Type B pancreatic cell (in vitro differentiated cells): ENCODE measurements at regions not wholly inside any gene's neighbourhood (a gene's known extent, or its start where the extent isn't known, plus 50 kb on each side); places are given as distances from the start of the nearest gene placed in this dataset.
A peak's percentile ranks its signal among the peaks of the same experiment; 100 is the strongest.

ENCODE experiments used
- DNase-seq: peaks from one replicate; pipeline ENCODE4 v3.0.0; 2021; ENCODE audit warnings: mixed read lengths; ENCODE audit not compliant: unreplicated experiment; ENCODE audit errors: extremely low spot score
- H3K27ac Mint-ChIP-seq: 2 replicates; pipeline ENCODE4 v1.8.0; 2021; ENCODE audit warnings: mild to moderate bottlenecking, mixed read lengths
- H3K27me3 Mint-ChIP-seq: 2 replicates; pipeline ENCODE4 v1.8.0; 2021; ENCODE audit warnings: mixed read lengths
- H3K36me3 Mint-ChIP-seq: 2 replicates; pipeline ENCODE4 v1.8.0; 2021; ENCODE audit warnings: mixed read lengths
- H3K4me1 Mint-ChIP-seq: one replicate; pipeline ENCODE4 v1.8.0; 2021; ENCODE audit warnings: mixed read lengths; ENCODE audit not compliant: unreplicated experiment
- H3K4me3 Mint-ChIP-seq: 2 replicates; pipeline ENCODE4 v1.8.0; 2021; ENCODE audit warnings: mild to moderate bottlenecking, mixed read lengths
- H3K9me3 Mint-ChIP-seq: 2 replicates; pipeline ENCODE4 v1.8.0; 2021; ENCODE audit warnings: mixed read lengths
- CTCF ChIP-seq: fragments of 200-600 bp; sonication (generic); conservative IDR thresholded peaks from 2 replicates; pipeline ENCODE4 v1.5.0; 2021; ENCODE audit warnings: antibody characterized with exemption, mild to moderate bottlenecking

GRCh38 chr9:18137815-18138214, 336.1 kb upstream of the ADAMTSL1 start:
- Mint-ChIP-seq H3K27ac (no peak overlapping the region), H3K4me1 (peaks cover 9% of the 10 kb centered on the region), H3K9me3 (no peaks in the 10 kb centered on the region), H3K4me3 (no peak overlapping the region), H3K27me3 (peaks cover 8% of the 10 kb centered on the region), H3K36me3 (no peaks in the 10 kb centered on the region)
- no peak for TF ChIP-seq CTCF
- DNase-seq, result no peak

GRCh38 chr9:18138656-18139055, 335.3 kb upstream of the ADAMTSL1 start:
- no peak overlapping the region for H3K27ac Mint-ChIP-seq
- no peak for DNase-seq
- peaks cover 11% of the 10 kb centered on the region for H3K4me1 Mint-ChIP-seq
- H3K9me3 Mint-ChIP-seq, result no peaks in the 10 kb centered on the region
- TF ChIP-seq CTCF, result no peak
- no peak overlapping the region for H3K4me3 Mint-ChIP-seq
- peaks cover 11% of the 10 kb centered on the region for H3K27me3 Mint-ChIP-seq
- no peaks in the 10 kb centered on the region for H3K36me3 Mint-ChIP-seq

- no peaks in the 10 kb centered on the region for H3K9me3 Mint-ChIP-seq
Observed at GRCh38 chr9:18141681-18142080, 332.3 kb upstream of the ADAMTSL1 start.

GRCh38 chr9:18143073-18143745, 330.7 kb upstream of the ADAMTSL1 start:
- DNase-seq, result no peak
- TF ChIP-seq CTCF, result peak; percentile 47
- Mint-ChIP-seq H3K4me3 (no peak overlapping the region), H3K9me3 (no peaks in the 10 kb centered on the region), H3K27ac (no peak overlapping the region), H3K27me3 (peaks cover 12% of the 10 kb centered on the region), H3K4me1 (peaks cover 3% of the 10 kb centered on the region), H3K36me3 (no peaks in the 10 kb centered on the region)

More at GRCh38 chr9:18141681-18142080, 332.3 kb upstream of the ADAMTSL1 start:
- no peak overlapping the region for H3K27ac Mint-ChIP-seq
- peaks cover 3% of the 10 kb centered on the region for H3K4me1 Mint-ChIP-seq
- H3K36me3 Mint-ChIP-seq, result no peaks in the 10 kb centered on the region
- no peak overlapping the region for H3K4me3 Mint-ChIP-seq
- no peak for DNase-seq
- TF ChIP-seq CTCF, result no peak
- H3K27me3 Mint-ChIP-seq, result peaks cover 12% of the 10 kb centered on the region

GRCh38 chr9:18146329-18146728, 327.6 kb upstream of the ADAMTSL1 start:
- no peak for DNase-seq
- no peak for TF ChIP-seq CTCF
- Mint-ChIP-seq H3K4me3 (no peak overlapping the region), H3K27ac (no peak overlapping the region), H3K36me3 (no peaks in the 10 kb centered on the region), H3K4me1 (peaks cover 3% of the 10 kb centered on the region), H3K27me3 (peaks cover 15% of the 10 kb centered on the region), H3K9me3 (no peaks in the 10 kb centered on the region)
